KMS-11 (cell line): ENCODE measurements at regions not wholly inside any gene's neighbourhood (a gene's known extent, or its start where the extent isn't known, plus 50 kb on each side); places are given as distances from the start of the nearest gene placed in this dataset.

ENCODE experiments used
- H2AFZ ChIP-seq: fragments of 200-600 bp; sonication (generic); 2 replicates; pipeline ENCODE4 v1.6.1; 2016; ENCODE audit warnings: antibody characterized with exemption, mixed run types, low read depth
- H3K27ac ChIP-seq: fragments of 200-600 bp; sonication (generic); 2 replicates; pipeline ENCODE4 v1.6.1; 2016; ENCODE audit warnings: mild to moderate bottlenecking, mixed run types
- H3K27me3 ChIP-seq: fragments of 200-600 bp; sonication (generic); 2 replicates; pipeline ENCODE4 v1.6.1; 2017; ENCODE audit warnings: mild to moderate bottlenecking, low read depth, mixed run types, moderate library complexity; ENCODE audit not compliant: insufficient read depth
- H3K36me3 ChIP-seq: fragments of 200-600 bp; sonication (generic); 2 replicates; pipeline ENCODE4 v1.6.1; 2017; ENCODE audit warnings: mild to moderate bottlenecking, mixed run types; ENCODE audit not compliant: insufficient read depth
- H3K4me1 ChIP-seq: fragments of 200-600 bp; sonication (generic); 2 replicates; pipeline ENCODE4 v1.6.1; 2016; ENCODE audit warnings: mild to moderate bottlenecking, low read depth, mixed run types; ENCODE audit not compliant: poor library complexity, severe bottlenecking
- H3K4me2 ChIP-seq: fragments of 200-600 bp; sonication (generic); 2 replicates; pipeline ENCODE4 v1.7.0; 2016; ENCODE audit warnings: mild to moderate bottlenecking, mixed run types
- H3K4me3 ChIP-seq: fragments of 200-600 bp; sonication (generic); IDR thresholded peaks from 2 replicates; pipeline ENCODE4 v1.6.1; 2017; ENCODE audit warnings: low read depth, low read length, mixed read lengths; ENCODE audit not compliant: insufficient read depth
- H3K79me2 ChIP-seq: fragments of 200-600 bp; sonication (generic); 2 replicates; pipeline ENCODE4 v1.6.1; 2016; ENCODE audit warnings: low read depth, mixed run types; ENCODE audit not compliant: insufficient read depth
- H3K9ac ChIP-seq: fragments of 200-600 bp; sonication (generic); 2 replicates; pipeline ENCODE4 v1.6.1; 2016; ENCODE audit warnings: mild to moderate bottlenecking, mixed run types
- H4K20me1 ChIP-seq: fragments of 200-600 bp; sonication (generic); 2 replicates; pipeline ENCODE4 v1.6.1; 2016; ENCODE audit warnings: mild to moderate bottlenecking, mixed run types; ENCODE audit not compliant: insufficient read depth
- TF ChIP-seq, protein P1 (sequence below): fragments of 200-600 bp; sonication (generic); conservative IDR thresholded peaks from 2 replicates; pipeline ENCODE4 v1.6.1; 2017; ENCODE audit warnings: low read depth, mild to moderate bottlenecking, antibody characterized with exemption, low read length, moderate library complexity, mixed read lengths

DNA sequence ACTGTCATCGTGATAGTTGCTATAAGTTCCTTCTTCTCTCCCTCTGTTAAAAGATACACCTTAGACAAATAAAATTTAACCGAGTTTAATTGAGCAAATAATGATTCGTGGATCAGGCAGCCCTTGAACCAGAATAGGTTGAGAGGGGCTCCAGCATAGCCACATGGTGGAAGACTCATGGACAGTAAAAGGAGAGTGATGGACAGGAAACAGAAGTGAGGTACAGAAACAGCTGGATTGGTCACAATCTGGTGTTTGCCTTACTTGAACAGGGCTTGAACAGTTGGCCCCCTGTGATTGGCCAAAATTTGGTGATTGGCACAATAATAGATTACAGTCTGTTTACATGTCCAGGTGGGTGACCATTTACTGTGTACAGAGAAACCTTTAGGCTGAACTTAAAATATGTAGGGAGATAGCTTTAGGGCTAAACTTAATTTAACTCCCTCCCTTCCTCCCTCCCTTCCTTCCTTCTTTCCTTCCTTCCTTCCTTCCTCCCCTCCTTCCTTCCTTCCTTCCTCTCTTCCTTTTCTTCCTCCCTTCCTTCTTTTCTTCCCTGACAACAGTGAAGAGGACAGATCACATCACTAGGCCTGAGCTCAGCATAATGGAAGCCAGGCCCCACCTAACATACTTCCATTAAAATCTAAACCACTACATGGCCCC, 531.8 kb upstream of the JARID2 start:
- Histone ChIP-seq H3K36me3 (no peaks in the 10 kb centered on the region), H3K79me2 (no peaks in the 10 kb centered on the region), H3K4me2 (no peak overlapping the region), H3K4me3 (no peak overlapping the region), H3K4me1 (no peaks in the 10 kb centered on the region), H2AFZ (no peak overlapping the region), H4K20me1 (no peaks in the 10 kb centered on the region), H3K27me3 (no peaks in the 10 kb centered on the region), H3K9ac (no peak overlapping the region), H3K27ac (no peak overlapping the region)
- TF ChIP-seq, protein P1, sequence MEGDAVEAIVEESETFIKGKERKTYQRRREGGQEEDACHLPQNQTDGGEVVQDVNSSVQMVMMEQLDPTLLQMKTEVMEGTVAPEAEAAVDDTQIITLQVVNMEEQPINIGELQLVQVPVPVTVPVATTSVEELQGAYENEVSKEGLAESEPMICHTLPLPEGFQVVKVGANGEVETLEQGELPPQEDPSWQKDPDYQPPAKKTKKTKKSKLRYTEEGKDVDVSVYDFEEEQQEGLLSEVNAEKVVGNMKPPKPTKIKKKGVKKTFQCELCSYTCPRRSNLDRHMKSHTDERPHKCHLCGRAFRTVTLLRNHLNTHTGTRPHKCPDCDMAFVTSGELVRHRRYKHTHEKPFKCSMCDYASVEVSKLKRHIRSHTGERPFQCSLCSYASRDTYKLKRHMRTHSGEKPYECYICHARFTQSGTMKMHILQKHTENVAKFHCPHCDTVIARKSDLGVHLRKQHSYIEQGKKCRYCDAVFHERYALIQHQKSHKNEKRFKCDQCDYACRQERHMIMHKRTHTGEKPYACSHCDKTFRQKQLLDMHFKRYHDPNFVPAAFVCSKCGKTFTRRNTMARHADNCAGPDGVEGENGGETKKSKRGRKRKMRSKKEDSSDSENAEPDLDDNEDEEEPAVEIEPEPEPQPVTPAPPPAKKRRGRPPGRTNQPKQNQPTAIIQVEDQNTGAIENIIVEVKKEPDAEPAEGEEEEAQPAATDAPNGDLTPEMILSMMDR, result no peak

DNA sequence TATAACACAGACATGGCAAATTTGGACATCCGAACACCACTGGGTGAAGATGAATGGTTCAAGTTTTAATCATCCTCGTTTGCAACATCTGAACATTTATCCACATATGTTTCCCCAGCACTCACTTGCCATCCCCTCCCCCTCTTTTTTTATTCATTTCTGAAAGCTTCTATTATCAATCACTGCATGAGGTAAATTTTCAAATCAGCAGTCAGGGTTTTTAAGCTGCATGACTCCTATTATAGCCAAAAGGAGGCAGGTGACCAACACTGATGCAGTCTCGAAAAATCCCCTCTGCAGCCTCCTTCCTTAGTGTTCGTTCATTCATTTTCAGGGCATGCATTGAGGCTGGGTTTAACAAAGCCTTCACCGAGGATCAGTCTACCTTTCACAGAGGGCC, 530.8 kb upstream of the JARID2 start:
- Histone ChIP-seq H3K79me2 (no peaks in the 10 kb centered on the region), H3K9ac (no peak overlapping the region), H3K27me3 (no peaks in the 10 kb centered on the region), H3K4me1 (no peaks in the 10 kb centered on the region), H3K4me2 (no peak overlapping the region), H2AFZ (no peak overlapping the region), H3K36me3 (no peaks in the 10 kb centered on the region), H3K27ac (no peak overlapping the region), H3K4me3 (no peak overlapping the region), H4K20me1 (no peaks in the 10 kb centered on the region)
- TF ChIP-seq, protein P1, result no peak

DNA sequence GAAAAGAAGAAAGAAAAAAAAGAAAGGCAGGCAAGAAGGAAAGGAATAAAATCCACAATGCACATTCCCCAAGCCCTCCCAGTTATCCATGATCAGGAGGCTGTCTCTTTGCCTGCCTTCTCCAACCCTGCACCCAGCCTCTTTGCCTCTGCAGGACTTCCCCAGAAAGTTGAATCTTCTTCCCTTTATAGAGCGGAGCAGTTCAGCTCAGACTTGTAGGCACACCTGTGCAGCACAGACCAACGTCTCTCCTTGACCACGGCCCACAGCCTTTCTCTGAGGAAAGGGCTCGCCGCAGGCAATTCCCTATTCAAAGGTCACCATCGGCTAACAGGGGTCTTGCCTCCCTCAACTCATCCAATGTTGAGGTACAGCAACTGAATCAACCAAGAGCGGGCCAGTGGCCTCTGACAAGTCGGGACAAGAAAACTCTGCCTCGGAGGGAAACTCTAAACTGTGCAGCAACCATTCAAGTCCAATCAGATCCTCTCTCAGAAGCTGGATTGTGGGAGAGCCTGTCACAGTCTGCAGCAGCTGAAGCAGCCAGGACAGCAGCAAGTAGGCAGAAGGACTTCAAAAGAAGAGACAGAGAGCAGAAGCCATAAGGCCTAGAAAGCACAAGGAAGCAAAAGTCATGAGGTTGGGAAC, 529.2 kb upstream of the JARID2 start:
- TF ChIP-seq, protein P1, result no peak
- H2AFZ ChIP-seq, result no peak overlapping the region

DNA sequence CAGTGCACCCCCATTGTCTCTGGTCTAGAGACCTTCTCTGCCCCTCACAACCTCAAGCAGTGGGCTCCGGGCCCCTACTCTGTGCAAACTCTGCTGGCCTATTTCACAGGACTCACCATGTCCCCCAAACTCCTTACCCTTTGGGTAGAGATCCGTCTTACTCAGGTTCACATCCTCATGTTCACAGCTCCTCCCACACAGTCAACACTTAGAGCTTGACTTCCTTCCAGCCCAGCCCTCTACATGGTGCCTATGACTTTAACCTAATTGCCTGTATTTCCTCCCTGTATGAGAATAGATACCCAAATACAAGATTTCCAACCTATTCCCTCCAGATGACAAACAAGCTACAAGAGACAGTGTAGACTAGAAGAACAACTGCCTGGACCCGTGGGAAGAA, 528.6 kb upstream of the JARID2 start:
- Histone ChIP-seq H3K27me3 (no peaks in the 10 kb centered on the region), H3K4me2 (no peak overlapping the region), H3K4me3 (no peak overlapping the region), H3K79me2 (no peaks in the 10 kb centered on the region), H3K27ac (no peak overlapping the region), H2AFZ (no peak overlapping the region), H3K9ac (no peak overlapping the region), H3K4me1 (no peaks in the 10 kb centered on the region), H3K36me3 (no peaks in the 10 kb centered on the region), H4K20me1 (no peaks in the 10 kb centered on the region)
- TF ChIP-seq, protein P1, result no peak

More for the DNA sequence above, 529.2 kb upstream of the JARID2 start:
- no peaks in the 10 kb centered on the region for H3K36me3 ChIP-seq
- no peak overlapping the region for H3K27ac ChIP-seq
- H3K9ac ChIP-seq, result no peak overlapping the region
- H3K4me3 ChIP-seq, result no peak overlapping the region
- H3K4me1 ChIP-seq, result no peaks in the 10 kb centered on the region
- no peak overlapping the region for H3K4me2 ChIP-seq
- H4K20me1 ChIP-seq, result no peaks in the 10 kb centered on the region
- no peaks in the 10 kb centered on the region for H3K27me3 ChIP-seq
- no peaks in the 10 kb centered on the region for H3K79me2 ChIP-seq
